Astrocyte (in vitro differentiated cells and primary cell): ENCODE measurements at regions not wholly inside any gene's neighbourhood (a gene's known extent, or its start where the extent isn't known, plus 50 kb on each side); places are given as distances from the start of the nearest gene placed in this dataset.

Source experiments
- DNase-seq: peaks from one replicate; pipeline ENCODE4 v3.0.0-alpha.2; 2010; ENCODE audit warnings: low read depth
- FAIRE-seq: peaks from 2 replicates; lab custom pipeline; 2011; peaks lifted over from hg19 to GRCh38; lab: Jason Lieb, UNC
- H2AFZ ChIP-seq: 2 replicates; pipeline ENCODE4 v1.6.0; 2012; ENCODE audit warnings: low read depth, low read length, inconsistent platforms
- H3K27ac ChIP-seq: 2 replicates; pipeline ENCODE4 v1.5.1; 2011; ENCODE audit warnings: low read depth, low read length, inconsistent platforms
- H3K27me3 ChIP-seq: 2 replicates; pipeline ENCODE4 v1.6.0; 2011; ENCODE audit warnings: low read length, inconsistent platforms; ENCODE audit not compliant: insufficient read depth
- H3K36me3 ChIP-seq: 2 replicates; pipeline ENCODE4 v1.5.1; 2011; ENCODE audit warnings: low read length, inconsistent platforms; ENCODE audit not compliant: insufficient read depth
- H3K4me1 ChIP-seq: 2 replicates; pipeline ENCODE4 v1.5.1; 2011; ENCODE audit warnings: low read length, inconsistent platforms; ENCODE audit not compliant: insufficient read depth
- H3K4me2 ChIP-seq: 2 replicates; pipeline ENCODE4 v1.6.0; 2012; ENCODE audit warnings: low read length, inconsistent platforms
- H3K4me3 ChIP-seq: 2 replicates; pipeline ENCODE4 v1.5.1; 2011; ENCODE audit warnings: low read depth, mild to moderate bottlenecking, low read length, inconsistent platforms; ENCODE audit not compliant: insufficient read depth
- H3K79me2 ChIP-seq: 2 replicates; pipeline ENCODE4 v1.6.0; 2012; ENCODE audit warnings: mild to moderate bottlenecking, low read length, inconsistent platforms; ENCODE audit not compliant: insufficient read depth
- H3K9ac ChIP-seq: 2 replicates; pipeline ENCODE4 v1.6.0; 2012; ENCODE audit warnings: mild to moderate bottlenecking, low read length, inconsistent platforms
- H3K9me3 ChIP-seq: 2 replicates; pipeline ENCODE4 v1.5.1; 2012; ENCODE audit warnings: low read depth, mild to moderate bottlenecking, low read length, inconsistent platforms; ENCODE audit not compliant: insufficient read depth
- H4K20me1 ChIP-seq: 2 replicates; pipeline ENCODE4 v1.6.0; 2012; ENCODE audit warnings: low read length, inconsistent platforms; ENCODE audit not compliant: insufficient read depth
- H3K27ac Mint-ChIP-seq: one replicate; pipeline ENCODE4 v1.8.0; 2021; ENCODE audit warnings: mild to moderate bottlenecking, mixed read lengths; ENCODE audit not compliant: unreplicated experiment
- H3K27me3 Mint-ChIP-seq: one replicate; pipeline ENCODE4 v1.8.0; 2021; ENCODE audit warnings: low read depth, mixed read lengths; ENCODE audit not compliant: unreplicated experiment
- H3K36me3 Mint-ChIP-seq: one replicate; pipeline ENCODE4 v1.8.0; 2021; ENCODE audit warnings: low read depth, mixed read lengths; ENCODE audit not compliant: unreplicated experiment
- H3K4me1 Mint-ChIP-seq: one replicate; pipeline ENCODE4 v1.8.0; 2021; ENCODE audit warnings: low read depth, mixed read lengths; ENCODE audit not compliant: unreplicated experiment
- H3K4me3 Mint-ChIP-seq: one replicate; pipeline ENCODE4 v1.8.0; 2021; ENCODE audit warnings: mild to moderate bottlenecking, moderate library complexity, mixed read lengths; ENCODE audit not compliant: unreplicated experiment
- H3K9me3 Mint-ChIP-seq: one replicate; pipeline ENCODE4 v1.8.0; 2021; ENCODE audit warnings: mild to moderate bottlenecking, mixed read lengths; ENCODE audit not compliant: unreplicated experiment
- CTCF ChIP-seq: IDR thresholded peaks from 2 replicates; pipeline ENCODE4 v1.5.1; 2011; ENCODE audit warnings: low read depth, mild to moderate bottlenecking, inconsistent platforms, low read length, moderate library complexity; ENCODE audit not compliant: insufficient read depth
- EZH2 ChIP-seq: IDR thresholded peaks from 2 replicates; pipeline ENCODE4 v1.6.1; 2012; ENCODE audit warnings: mild to moderate bottlenecking, low read length, inconsistent platforms; ENCODE audit not compliant: insufficient read depth

- H3K79me2 ChIP-seq, result no peaks in the 10 kb centered on the region
- H3K4me1 Mint-ChIP-seq, result peaks cover 10% of the 10 kb centered on the region
- no peak for FAIRE-seq
- no peaks in the 10 kb centered on the region for H4K20me1 ChIP-seq
- H3K27ac Mint-ChIP-seq, result no peak overlapping the region
- no peaks in the 10 kb centered on the region for H3K36me3 ChIP-seq
- TF ChIP-seq EZH2 (no peak), CTCF (no peak)
- no peaks in the 10 kb centered on the region for H3K27me3 ChIP-seq
- H3K27me3 Mint-ChIP-seq, result no peaks in the 10 kb centered on the region
- H3K4me2 ChIP-seq, result no peak overlapping the region
- H3K9me3 ChIP-seq, result no peaks in the 10 kb centered on the region
- peaks cover 8% of the 10 kb centered on the region for H3K4me1 ChIP-seq
- H3K4me3 Mint-ChIP-seq, result no peak overlapping the region
- H3K36me3 Mint-ChIP-seq, result no peaks in the 10 kb centered on the region
- no peak overlapping the region for H3K4me3 ChIP-seq
- DNase-seq, result no peak
- H3K27ac ChIP-seq, result no peak overlapping the region
- no peak overlapping the region for H2AFZ ChIP-seq
- peaks cover 4% of the 10 kb centered on the region for H3K9me3 Mint-ChIP-seq
- H3K9ac ChIP-seq, result no peak overlapping the region
Measured at GRCh38 chr10:32109603-32110002, 53.4 kb upstream of the KIF5B start.
